Hepatocyte (in vitro differentiated cells): ENCODE measurements at regions not wholly inside any gene's neighbourhood (a gene's known extent, or its start where the extent isn't known, plus 50 kb on each side); places are given as distances from the start of the nearest gene placed in this dataset.
"Not testable (repeated sequence)": the region's sequence is repeated elsewhere in the genome, so short reads cannot be mapped to it uniquely, and the experiment has no call there.

ENCODE experiments used
- EZH2 ChIP-seq: fragments of 200-600 bp; sonication (generic); IDR thresholded peaks from 2 replicates; pipeline ENCODE4 v1.6.1; 2016; ENCODE audit warnings: antibody characterized with exemption, mild to moderate bottlenecking, borderline replicate concordance
- TF ChIP-seq, protein P1 (sequence below): fragments of 200-600 bp; sonication (generic); IDR thresholded peaks from 2 replicates; pipeline ENCODE4 v1.5.1; 2016; ENCODE audit warnings: antibody characterized with exemption, mild to moderate bottlenecking; ENCODE audit not compliant: poor library complexity

DNA sequence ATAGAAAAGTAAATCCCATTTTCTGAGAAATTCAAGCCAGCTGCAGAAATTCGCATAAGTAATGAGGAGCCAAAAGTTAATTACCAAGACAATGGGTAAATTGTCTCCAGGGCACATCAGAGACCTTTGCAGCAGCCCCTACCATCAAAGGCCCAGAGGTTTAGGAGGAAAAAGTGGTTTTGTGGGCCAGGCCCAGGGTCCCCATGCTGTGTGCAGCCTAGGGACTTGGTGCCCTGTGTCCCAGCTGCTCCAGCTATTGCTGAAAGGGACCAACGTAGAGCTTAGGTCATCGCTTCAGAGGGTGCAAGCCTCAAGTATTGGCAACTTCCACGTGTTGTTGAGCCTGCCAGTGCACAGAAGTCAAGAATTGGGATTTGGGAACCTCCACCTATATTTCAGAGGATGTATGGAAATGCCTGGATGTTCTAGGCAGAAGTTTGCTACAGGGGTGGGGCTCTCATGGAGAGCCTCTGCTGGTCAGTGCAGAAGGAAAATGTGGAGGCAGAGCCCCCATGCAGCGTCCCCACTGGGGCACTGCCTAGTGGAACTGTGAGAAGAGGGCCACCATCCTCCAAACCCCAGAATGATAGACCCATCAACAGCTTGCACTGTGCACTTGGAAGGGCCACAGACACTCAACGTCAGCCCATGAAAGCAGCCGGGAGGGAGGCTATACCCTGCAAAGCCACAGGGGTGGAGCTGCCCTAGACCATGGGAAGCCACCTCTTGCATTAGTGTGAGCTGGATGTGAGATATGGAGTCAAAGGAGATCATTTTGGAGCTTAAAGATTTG, 731.3 kb upstream of the GRAMD2B start:
- not testable (repeated sequence) for TF ChIP-seq EZH2
- TF ChIP-seq, protein P1, sequence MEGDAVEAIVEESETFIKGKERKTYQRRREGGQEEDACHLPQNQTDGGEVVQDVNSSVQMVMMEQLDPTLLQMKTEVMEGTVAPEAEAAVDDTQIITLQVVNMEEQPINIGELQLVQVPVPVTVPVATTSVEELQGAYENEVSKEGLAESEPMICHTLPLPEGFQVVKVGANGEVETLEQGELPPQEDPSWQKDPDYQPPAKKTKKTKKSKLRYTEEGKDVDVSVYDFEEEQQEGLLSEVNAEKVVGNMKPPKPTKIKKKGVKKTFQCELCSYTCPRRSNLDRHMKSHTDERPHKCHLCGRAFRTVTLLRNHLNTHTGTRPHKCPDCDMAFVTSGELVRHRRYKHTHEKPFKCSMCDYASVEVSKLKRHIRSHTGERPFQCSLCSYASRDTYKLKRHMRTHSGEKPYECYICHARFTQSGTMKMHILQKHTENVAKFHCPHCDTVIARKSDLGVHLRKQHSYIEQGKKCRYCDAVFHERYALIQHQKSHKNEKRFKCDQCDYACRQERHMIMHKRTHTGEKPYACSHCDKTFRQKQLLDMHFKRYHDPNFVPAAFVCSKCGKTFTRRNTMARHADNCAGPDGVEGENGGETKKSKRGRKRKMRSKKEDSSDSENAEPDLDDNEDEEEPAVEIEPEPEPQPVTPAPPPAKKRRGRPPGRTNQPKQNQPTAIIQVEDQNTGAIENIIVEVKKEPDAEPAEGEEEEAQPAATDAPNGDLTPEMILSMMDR = not testable (repeated sequence)
